ENCODE measurements at regions not wholly inside any gene's neighbourhood (a gene's known extent, or its start where the extent isn't known, plus 50 kb on each side); places are given as distances from the start of the nearest gene placed in this dataset.
"Not testable (repeated sequence)": the region's sequence is repeated elsewhere in the genome, so short reads cannot be mapped to it uniquely, and the experiment has no call there.

GRCh38 chr4:138113819-138114400, 128.2 kb downstream of the SLC7A11 start:
- Histone ChIP-seq H3K36me3 (no peaks in the 10 kb centered on the region), H3K4me3 (ENCODE audit: low read depth, low read length) (no peak overlapping the region), H3K27me3 (ENCODE audit: insufficient read depth, low read depth, severe bottlenecking) (no peaks in the 10 kb centered on the region), H3K27ac (no peak overlapping the region), H3K9me3 (ENCODE audit: severe bottlenecking) (no peaks in the 10 kb centered on the region)
- TF ChIP-seq, protein P1, sequence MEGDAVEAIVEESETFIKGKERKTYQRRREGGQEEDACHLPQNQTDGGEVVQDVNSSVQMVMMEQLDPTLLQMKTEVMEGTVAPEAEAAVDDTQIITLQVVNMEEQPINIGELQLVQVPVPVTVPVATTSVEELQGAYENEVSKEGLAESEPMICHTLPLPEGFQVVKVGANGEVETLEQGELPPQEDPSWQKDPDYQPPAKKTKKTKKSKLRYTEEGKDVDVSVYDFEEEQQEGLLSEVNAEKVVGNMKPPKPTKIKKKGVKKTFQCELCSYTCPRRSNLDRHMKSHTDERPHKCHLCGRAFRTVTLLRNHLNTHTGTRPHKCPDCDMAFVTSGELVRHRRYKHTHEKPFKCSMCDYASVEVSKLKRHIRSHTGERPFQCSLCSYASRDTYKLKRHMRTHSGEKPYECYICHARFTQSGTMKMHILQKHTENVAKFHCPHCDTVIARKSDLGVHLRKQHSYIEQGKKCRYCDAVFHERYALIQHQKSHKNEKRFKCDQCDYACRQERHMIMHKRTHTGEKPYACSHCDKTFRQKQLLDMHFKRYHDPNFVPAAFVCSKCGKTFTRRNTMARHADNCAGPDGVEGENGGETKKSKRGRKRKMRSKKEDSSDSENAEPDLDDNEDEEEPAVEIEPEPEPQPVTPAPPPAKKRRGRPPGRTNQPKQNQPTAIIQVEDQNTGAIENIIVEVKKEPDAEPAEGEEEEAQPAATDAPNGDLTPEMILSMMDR (IDR thresholded peaks at IDR 0.05; ENCODE audit: low read depth, low read length) = no peak
- no peak for DNase-seq

DNA sequence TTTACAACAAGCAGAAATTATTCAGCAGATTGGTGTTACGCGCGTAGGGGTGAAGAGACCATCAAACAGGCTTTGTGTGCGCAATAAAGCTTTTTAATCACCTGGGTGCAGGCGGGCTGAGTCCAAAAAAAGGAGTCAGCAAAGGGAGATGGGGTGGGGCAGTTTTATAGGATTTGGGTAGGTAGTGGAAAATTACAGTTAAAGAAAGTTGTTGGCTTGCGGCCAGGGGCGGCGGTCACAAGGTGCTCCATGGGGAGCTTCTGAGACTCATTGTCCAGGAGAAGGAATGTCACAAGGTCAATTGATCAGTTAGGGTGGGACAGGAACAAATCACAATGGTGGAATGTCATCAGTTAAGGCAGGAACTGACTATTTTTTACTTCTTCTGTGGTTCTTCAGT, 129.3 kb downstream of the SLC7A11 start:
- not testable (repeated sequence) for H3K4me3 ChIP-seq (ENCODE audit: low read depth, low read length); H3K36me3 ChIP-seq; H3K27me3 ChIP-seq (ENCODE audit: insufficient read depth, low read depth, severe bottlenecking); H3K27ac ChIP-seq; DNase-seq; H3K9me3 ChIP-seq (ENCODE audit: severe bottlenecking)

DNA sequence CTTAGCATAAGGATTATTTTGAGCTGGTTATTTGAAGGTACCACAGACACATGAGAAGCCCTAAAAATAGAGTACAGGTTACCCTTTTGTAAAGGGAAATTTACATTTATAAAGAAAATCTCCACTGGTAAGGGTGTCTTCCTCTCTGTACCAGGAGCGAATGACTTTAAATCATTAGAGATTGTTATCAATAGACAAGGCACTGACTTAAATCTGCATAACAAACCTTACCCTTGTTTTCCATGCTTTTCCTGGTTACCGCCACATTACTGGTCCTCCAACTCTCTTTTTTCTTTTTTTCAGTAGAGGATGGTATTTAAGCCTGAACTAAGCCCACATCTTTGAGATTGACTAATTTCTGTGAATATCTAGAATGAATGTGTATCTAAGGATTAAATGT, 129.8 kb downstream of the SLC7A11 start:
- Histone ChIP-seq H3K27ac (no peak overlapping the region), H3K27me3 (ENCODE audit: insufficient read depth, low read depth, severe bottlenecking) (no peaks in the 10 kb centered on the region), H3K36me3 (no peaks in the 10 kb centered on the region), H3K9me3 (ENCODE audit: severe bottlenecking) (no peaks in the 10 kb centered on the region), H3K4me3 (ENCODE audit: low read depth, low read length) (no peak overlapping the region)
- TF ChIP-seq, protein P1 (IDR thresholded peaks at IDR 0.05; ENCODE audit: low read depth, low read length) = no peak
- DNase-seq = no peak

DNA sequence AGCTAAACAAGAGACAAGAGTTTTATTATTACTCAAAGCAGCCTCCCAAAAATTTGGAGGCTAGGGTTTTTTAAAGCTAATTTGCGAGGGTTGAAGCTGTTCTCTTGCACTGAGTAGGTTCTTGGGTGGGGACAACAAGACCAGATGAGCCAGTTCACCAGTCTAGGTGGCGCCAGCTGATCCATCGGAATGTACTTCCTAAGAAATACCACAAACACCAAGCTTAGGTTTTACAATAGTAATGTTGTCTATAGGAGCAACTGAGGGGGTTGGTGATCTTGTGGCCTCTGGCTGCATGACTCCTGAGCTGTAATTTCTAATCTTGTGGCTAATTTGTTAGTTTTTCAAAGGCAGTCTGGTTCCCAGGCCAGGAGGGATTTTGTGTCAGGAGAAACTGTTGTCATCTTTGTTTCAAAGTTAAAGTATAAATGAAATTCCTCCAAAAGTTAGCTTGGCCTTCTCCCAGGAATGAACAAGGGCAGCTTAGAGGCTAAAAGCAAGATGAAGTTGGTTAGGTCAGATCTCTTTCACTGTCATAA, 130.6 kb downstream of the SLC7A11 start:
- Histone ChIP-seq H3K27me3 (ENCODE audit: insufficient read depth, low read depth, severe bottlenecking) (no peaks in the 10 kb centered on the region), H3K27ac (no peak overlapping the region), H3K36me3 (no peaks in the 10 kb centered on the region), H3K4me3 (ENCODE audit: low read depth, low read length) (no peak overlapping the region), H3K9me3 (ENCODE audit: severe bottlenecking) (no peaks in the 10 kb centered on the region)
- TF ChIP-seq, protein P1 (IDR thresholded peaks at IDR 0.05; ENCODE audit: low read depth, low read length) = no peak
- DNase-seq = no peak

DNA sequence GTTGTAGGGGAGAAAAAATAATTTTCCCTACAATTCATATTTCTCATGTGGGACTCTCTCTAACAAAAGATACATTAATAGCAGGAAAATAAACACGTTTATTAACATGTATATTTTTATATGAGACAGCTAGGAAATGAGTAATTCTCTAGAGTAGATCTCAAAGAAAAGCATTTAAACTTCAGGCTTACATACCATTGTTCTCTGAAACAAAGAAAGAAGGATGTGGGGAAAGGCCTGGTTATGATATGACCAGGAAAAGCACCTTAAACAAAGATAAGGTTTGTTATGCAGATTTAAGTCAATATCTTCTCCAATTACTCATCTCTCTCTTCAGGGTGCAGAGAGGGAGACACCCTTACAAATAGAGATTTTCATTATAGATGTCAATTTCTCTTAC, 131.3 kb downstream of the SLC7A11 start:
- Histone ChIP-seq H3K27ac (no peak overlapping the region), H3K4me3 (ENCODE audit: low read depth, low read length) (no peak overlapping the region), H3K9me3 (ENCODE audit: severe bottlenecking) (no peaks in the 10 kb centered on the region), H3K36me3 (no peaks in the 10 kb centered on the region), H3K27me3 (ENCODE audit: insufficient read depth, low read depth, severe bottlenecking) (no peaks in the 10 kb centered on the region)
- TF ChIP-seq, protein P1 (IDR thresholded peaks at IDR 0.05; ENCODE audit: low read depth, low read length) = no peak
- DNase-seq = no peak

- Histone ChIP-seq H3K27me3 (ENCODE audit: insufficient read depth, low read depth, severe bottlenecking) (no peaks in the 10 kb centered on the region), H3K4me3 (ENCODE audit: low read depth, low read length) (no peak overlapping the region), H3K27ac (no peak overlapping the region), H3K9me3 (ENCODE audit: severe bottlenecking) (no peaks in the 10 kb centered on the region), H3K36me3 (no peaks in the 10 kb centered on the region)
- TF ChIP-seq, protein P1 (IDR thresholded peaks at IDR 0.05; ENCODE audit: low read depth, low read length) = no peak
- no peak for DNase-seq
Measured at GRCh38 chr4:138107023-138107422, 135.1 kb downstream of the SLC7A11 start.

All from WERI-Rb-1 (cell line).